DND-41 (cell line): ENCODE measurements at regions not wholly inside any gene's neighbourhood (a gene's known extent, or its start where the extent isn't known, plus 50 kb on each side); places are given as distances from the start of the nearest gene placed in this dataset.

Experiments
- ATAC-seq: fragments of 200-7000 bp; cut with Tn5 transposase; 3 replicates; pipeline ENCODE4 v1.9.1; 2021; ENCODE audit warnings: low read depth; ENCODE audit not compliant: insufficient read depth
- DNase-seq: peaks from one replicate; pipeline ENCODE4 v3.0.0-alpha.2; 2020
- H2AFZ ChIP-seq: 2 replicates; pipeline ENCODE4 v1.6.0; 2012; ENCODE audit warnings: low read depth, low read length
- H3K27ac ChIP-seq: 2 replicates; pipeline ENCODE4 v1.5.1; 2012; ENCODE audit warnings: low read length, inconsistent platforms
- H3K27me3 ChIP-seq: fragments of 200-600 bp; sonication (generic); 2 replicates; pipeline ENCODE4 v1.6.0; 2012; ENCODE audit warnings: low read length, mild to moderate bottlenecking, inconsistent platforms; ENCODE audit not compliant: insufficient read depth, poor library complexity
- H3K36me3 ChIP-seq: 2 replicates; pipeline ENCODE4 v1.5.1; 2012; ENCODE audit warnings: low read length, inconsistent platforms; ENCODE audit not compliant: insufficient read depth
- H3K4me1 ChIP-seq: 2 replicates; pipeline ENCODE4 v1.5.1; 2012; ENCODE audit warnings: mild to moderate bottlenecking, low read length; ENCODE audit not compliant: insufficient read depth
- H3K4me2 ChIP-seq: 2 replicates; pipeline ENCODE4 v1.6.0; 2012; ENCODE audit warnings: mild to moderate bottlenecking, moderate library complexity, low read length, inconsistent platforms; ENCODE audit not compliant: insufficient read depth
- H3K4me3 ChIP-seq, 2 experiments: fragments of 200-600 bp in 1 of 2; shearing (Covaris generic) in 1 of 2; 2 replicates each; pipeline ENCODE4 v1.5.1; 2012 to 2016; ENCODE audit warnings: inconsistent platforms in 2 of 2, low read length in 2 of 2, mild to moderate bottlenecking in 2 of 2, low read depth in 1 of 2, moderate library complexity in 1 of 2
- H3K79me2 ChIP-seq: 2 replicates; pipeline ENCODE4 v1.6.0; 2012; ENCODE audit warnings: low read length, inconsistent platforms; ENCODE audit not compliant: insufficient read depth
- H3K9ac ChIP-seq: 2 replicates; pipeline ENCODE4 v1.6.0; 2012; ENCODE audit warnings: low read depth, mild to moderate bottlenecking, inconsistent platforms, low read length, moderate library complexity
- H3K9me3 ChIP-seq: 2 replicates; pipeline ENCODE4 v1.5.1; 2012; ENCODE audit warnings: low read length, moderate library complexity, mild to moderate bottlenecking, inconsistent platforms; ENCODE audit not compliant: insufficient read depth, severe bottlenecking
- H4K20me1 ChIP-seq: 2 replicates; pipeline ENCODE4 v1.6.0; 2012; ENCODE audit warnings: low read length; ENCODE audit not compliant: insufficient read depth
- EZH2 ChIP-seq: IDR thresholded peaks from 3 replicates; pipeline ENCODE4 v1.6.1; 2012; ENCODE audit warnings: borderline replicate concordance, low read depth, mild to moderate bottlenecking, moderate library complexity, low read length, inconsistent platforms; ENCODE audit not compliant: severe bottlenecking
- TF ChIP-seq, protein P1 (sequence below): IDR thresholded peaks from 2 replicates; pipeline ENCODE4 v1.5.1; 2012; ENCODE audit warnings: borderline replicate concordance, low read length, moderate library complexity, mild to moderate bottlenecking; ENCODE audit not compliant: poor library complexity, severe bottlenecking; ENCODE audit errors: extremely low read depth

DNA sequence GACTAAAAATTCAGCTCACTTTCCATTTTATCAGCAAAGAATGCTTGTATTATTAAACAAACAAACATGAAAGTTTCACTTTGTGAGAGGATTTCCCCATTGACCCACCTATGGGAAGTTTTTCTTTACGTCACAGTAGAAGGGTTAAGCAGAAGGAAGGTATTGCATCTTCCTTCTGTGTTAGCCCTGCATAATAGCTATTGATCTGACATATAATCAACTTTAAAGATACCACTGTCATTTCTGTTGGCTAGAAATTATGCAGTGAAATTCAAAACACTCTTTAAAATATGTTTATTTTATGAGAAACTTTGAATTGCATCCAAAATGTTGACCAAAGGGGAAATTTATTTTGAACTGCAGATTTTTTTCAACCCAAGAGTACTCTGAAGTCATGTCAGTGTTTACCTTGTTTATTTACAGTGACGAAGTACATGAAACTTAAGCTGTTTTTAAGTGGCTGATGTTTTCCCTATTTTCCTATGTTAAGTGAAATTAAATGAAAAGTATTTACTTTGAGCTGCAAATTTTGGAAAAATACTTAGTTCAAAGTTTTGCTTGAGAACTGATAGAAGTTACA is 566.4 kb downstream of the ZEB2 start:
- no peak for TF ChIP-seq EZH2
- TF ChIP-seq, protein P1, sequence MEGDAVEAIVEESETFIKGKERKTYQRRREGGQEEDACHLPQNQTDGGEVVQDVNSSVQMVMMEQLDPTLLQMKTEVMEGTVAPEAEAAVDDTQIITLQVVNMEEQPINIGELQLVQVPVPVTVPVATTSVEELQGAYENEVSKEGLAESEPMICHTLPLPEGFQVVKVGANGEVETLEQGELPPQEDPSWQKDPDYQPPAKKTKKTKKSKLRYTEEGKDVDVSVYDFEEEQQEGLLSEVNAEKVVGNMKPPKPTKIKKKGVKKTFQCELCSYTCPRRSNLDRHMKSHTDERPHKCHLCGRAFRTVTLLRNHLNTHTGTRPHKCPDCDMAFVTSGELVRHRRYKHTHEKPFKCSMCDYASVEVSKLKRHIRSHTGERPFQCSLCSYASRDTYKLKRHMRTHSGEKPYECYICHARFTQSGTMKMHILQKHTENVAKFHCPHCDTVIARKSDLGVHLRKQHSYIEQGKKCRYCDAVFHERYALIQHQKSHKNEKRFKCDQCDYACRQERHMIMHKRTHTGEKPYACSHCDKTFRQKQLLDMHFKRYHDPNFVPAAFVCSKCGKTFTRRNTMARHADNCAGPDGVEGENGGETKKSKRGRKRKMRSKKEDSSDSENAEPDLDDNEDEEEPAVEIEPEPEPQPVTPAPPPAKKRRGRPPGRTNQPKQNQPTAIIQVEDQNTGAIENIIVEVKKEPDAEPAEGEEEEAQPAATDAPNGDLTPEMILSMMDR: no peak
- no peak overlapping the region for H2AFZ ChIP-seq
- no peak overlapping the region for H3K4me2 ChIP-seq
- H3K27me3 ChIP-seq: no peaks in the 10 kb centered on the region
- no peak for ATAC-seq
- no peaks in the 10 kb centered on the region for H4K20me1 ChIP-seq
- H3K4me1 ChIP-seq: no peaks in the 10 kb centered on the region
- H3K36me3 ChIP-seq: no peaks in the 10 kb centered on the region
- H3K27ac ChIP-seq: no peak overlapping the region
- no peak overlapping the region for H3K4me3 ChIP-seq
- no peak overlapping the region for H3K9ac ChIP-seq
- no peaks in the 10 kb centered on the region for H3K79me2 ChIP-seq
- DNase-seq: no peak
- H3K9me3 ChIP-seq: no peaks in the 10 kb centered on the region

DNA sequence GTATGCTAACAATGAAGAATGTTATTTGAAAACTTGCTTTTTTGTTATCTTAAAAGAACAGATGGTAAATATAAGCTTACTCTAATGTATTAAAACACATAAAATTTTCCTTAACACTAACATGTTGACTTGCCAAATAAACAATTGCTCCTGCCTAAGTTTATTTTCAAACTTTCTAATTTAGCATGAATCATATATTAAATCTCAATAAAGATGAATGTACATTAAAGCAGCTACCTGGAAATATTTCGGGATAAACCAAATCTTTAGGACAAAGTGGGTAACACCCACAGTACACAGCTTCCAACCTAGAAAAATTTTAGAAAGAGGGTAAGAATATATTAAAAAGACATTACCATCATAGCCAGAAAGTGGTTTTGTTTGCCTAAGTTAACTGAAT is 567.4 kb downstream of the ZEB2 start:
- no peaks in the 10 kb centered on the region for H3K36me3 ChIP-seq
- no peaks in the 10 kb centered on the region for H4K20me1 ChIP-seq
- H3K4me2 ChIP-seq: no peak overlapping the region
- DNase-seq: no peak
- H2AFZ ChIP-seq: no peak overlapping the region
- ATAC-seq: no peak
- H3K4me3 ChIP-seq: no peak overlapping the region
- no peaks in the 10 kb centered on the region for H3K9me3 ChIP-seq
- H3K79me2 ChIP-seq: no peaks in the 10 kb centered on the region
- no peaks in the 10 kb centered on the region for H3K4me1 ChIP-seq
- no peak overlapping the region for H3K9ac ChIP-seq
- H3K27me3 ChIP-seq: no peaks in the 10 kb centered on the region
- H3K27ac ChIP-seq: no peak overlapping the region
- TF ChIP-seq EZH2: no peak
- TF ChIP-seq, protein P1: no peak

DNA sequence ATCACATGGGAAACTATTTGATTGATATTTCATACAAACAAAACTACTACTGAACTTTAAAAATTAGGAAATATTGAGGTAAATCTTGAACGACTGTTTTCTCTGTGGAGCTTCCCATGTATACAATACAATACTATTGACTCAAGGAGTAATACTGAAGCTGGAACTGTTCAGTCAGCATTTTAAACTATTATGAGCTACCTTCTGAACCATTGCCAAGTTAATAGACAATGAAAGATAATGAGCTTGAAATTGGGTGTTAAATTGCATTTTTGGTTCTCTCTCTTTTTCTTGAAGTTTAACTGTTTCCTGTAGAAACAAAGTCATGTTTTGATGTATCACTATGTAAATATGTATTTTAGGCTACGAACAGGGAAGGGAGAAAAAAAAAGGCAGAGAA is 569.2 kb downstream of the ZEB2 start:
- DNase-seq (no peak), ATAC-seq (no peak)
- H3K79me2 ChIP-seq: no peaks in the 10 kb centered on the region
- H3K36me3 ChIP-seq: no peaks in the 10 kb centered on the region
- no peaks in the 10 kb centered on the region for H3K9me3 ChIP-seq
- H3K4me1 ChIP-seq: no peaks in the 10 kb centered on the region
- H3K4me3 ChIP-seq: no peak overlapping the region
- no peak overlapping the region for H3K27ac ChIP-seq
- H3K27me3 ChIP-seq: no peaks in the 10 kb centered on the region
- no peaks in the 10 kb centered on the region for H4K20me1 ChIP-seq
- no peak overlapping the region for H2AFZ ChIP-seq
- H3K9ac ChIP-seq: no peak overlapping the region
- H3K4me2 ChIP-seq: no peak overlapping the region
- TF ChIP-seq EZH2: no peak
- TF ChIP-seq, protein P1: no peak
